ENCODE measurements at regions not wholly inside any gene's neighbourhood (a gene's known extent, or its start where the extent isn't known, plus 50 kb on each side); places are given as distances from the start of the nearest gene placed in this dataset.

DNA sequence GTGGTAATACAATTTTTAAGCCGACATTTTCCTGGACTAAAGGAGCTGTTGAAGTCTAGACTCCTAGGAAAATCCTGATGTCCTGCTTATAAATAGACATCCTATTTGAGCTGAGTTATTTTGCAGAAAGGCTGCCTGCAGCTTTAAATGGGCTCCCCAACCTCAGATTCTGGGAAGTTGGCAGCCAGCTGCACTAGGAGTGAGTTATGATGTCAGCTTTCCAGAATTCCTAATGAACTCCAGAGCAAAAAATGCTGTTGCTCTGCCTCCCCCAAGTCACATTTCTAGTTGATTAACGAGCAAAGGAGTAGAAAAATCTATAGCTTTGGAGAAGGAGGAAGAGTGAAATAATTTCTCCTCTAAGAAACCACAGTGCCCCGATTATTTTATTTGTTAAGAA is 346.3 kb upstream of the SULF2 start:
- TF ChIP-seq CTCF (conservative IDR thresholded peaks at IDR 0.05; ENCODE audit: low read length) (no peak), EZH2phosphoT487 (IDR thresholded peaks at IDR 0.05; ENCODE audit: borderline replicate concordance) (no peak)
